ENCODE measurements at regions not wholly inside any gene's neighbourhood (a gene's known extent, or its start where the extent isn't known, plus 50 kb on each side); places are given as distances from the start of the nearest gene placed in this dataset.

DNA sequence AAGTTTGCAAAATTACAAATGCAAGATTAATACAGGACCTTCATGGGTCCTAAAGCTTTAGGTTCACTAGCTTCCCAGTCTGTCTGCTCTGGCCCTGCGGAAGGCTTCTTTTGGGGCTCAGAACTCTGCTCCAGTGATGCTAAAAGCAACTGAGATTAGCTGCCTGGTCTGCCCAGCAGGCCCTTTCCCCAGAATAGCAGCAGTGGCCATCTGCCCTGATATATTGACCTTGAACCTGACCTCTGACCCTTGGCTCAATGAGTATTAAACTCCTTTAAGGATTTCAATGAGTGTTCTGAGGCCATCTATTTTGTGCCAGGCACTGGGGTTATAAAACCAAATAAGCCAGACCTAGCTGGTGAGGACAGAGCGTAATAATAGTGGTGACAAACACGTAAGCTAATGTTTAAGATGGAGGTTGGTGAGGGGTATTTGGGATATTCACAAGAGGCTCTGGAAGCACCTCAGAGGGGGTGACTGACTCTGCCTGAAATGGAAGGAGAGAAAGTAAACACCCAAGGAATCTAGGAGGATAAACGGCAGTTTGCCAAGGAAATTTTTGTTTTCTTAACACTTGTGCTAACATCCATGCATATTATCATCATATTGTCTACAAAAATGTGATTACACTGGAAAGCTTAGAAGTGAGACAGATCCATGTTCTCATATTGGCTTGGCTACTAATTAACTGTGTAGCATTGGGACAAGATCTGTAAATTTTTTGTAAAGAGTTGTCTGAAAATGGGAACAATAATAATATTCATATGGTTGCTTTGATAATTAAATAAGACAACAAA is 50.4 kb upstream of the LCLAT1 start:
- H3K4me1 ChIP-seq (ENCODE audit: control insufficient read depth, insufficient read depth, low read length), result no peaks in the 10 kb centered on the region
- TF ChIP-seq, protein P1, sequence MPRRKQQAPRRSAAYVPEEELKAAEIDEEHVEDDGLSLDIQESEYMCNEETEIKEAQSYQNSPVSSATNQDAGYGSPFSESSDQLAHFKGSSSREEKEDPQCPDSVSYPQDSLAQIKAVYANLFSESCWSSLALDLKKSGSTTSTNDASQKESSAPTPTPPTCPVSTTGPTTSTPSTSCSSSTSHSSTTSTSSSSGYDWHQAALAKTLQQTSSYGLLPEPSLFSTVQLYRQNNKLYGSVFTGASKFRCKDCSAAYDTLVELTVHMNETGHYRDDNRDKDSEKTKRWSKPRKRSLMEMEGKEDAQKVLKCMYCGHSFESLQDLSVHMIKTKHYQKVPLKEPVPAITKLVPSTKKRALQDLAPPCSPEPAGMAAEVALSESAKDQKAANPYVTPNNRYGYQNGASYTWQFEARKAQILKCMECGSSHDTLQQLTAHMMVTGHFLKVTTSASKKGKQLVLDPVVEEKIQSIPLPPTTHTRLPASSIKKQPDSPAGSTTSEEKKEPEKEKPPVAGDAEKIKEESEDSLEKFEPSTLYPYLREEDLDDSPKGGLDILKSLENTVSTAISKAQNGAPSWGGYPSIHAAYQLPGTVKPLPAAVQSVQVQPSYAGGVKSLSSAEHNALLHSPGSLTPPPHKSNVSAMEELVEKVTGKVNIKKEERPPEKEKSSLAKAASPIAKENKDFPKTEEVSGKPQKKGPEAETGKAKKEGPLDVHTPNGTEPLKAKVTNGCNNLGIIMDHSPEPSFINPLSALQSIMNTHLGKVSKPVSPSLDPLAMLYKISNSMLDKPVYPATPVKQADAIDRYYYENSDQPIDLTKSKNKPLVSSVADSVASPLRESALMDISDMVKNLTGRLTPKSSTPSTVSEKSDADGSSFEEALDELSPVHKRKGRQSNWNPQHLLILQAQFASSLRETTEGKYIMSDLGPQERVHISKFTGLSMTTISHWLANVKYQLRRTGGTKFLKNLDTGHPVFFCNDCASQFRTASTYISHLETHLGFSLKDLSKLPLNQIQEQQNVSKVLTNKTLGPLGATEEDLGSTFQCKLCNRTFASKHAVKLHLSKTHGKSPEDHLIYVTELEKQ (tag by site-specific recombination; IDR thresholded peaks at IDR 0.05; ENCODE audit: borderline replicate concordance), result no peak
- TF ChIP-seq, protein P2, sequence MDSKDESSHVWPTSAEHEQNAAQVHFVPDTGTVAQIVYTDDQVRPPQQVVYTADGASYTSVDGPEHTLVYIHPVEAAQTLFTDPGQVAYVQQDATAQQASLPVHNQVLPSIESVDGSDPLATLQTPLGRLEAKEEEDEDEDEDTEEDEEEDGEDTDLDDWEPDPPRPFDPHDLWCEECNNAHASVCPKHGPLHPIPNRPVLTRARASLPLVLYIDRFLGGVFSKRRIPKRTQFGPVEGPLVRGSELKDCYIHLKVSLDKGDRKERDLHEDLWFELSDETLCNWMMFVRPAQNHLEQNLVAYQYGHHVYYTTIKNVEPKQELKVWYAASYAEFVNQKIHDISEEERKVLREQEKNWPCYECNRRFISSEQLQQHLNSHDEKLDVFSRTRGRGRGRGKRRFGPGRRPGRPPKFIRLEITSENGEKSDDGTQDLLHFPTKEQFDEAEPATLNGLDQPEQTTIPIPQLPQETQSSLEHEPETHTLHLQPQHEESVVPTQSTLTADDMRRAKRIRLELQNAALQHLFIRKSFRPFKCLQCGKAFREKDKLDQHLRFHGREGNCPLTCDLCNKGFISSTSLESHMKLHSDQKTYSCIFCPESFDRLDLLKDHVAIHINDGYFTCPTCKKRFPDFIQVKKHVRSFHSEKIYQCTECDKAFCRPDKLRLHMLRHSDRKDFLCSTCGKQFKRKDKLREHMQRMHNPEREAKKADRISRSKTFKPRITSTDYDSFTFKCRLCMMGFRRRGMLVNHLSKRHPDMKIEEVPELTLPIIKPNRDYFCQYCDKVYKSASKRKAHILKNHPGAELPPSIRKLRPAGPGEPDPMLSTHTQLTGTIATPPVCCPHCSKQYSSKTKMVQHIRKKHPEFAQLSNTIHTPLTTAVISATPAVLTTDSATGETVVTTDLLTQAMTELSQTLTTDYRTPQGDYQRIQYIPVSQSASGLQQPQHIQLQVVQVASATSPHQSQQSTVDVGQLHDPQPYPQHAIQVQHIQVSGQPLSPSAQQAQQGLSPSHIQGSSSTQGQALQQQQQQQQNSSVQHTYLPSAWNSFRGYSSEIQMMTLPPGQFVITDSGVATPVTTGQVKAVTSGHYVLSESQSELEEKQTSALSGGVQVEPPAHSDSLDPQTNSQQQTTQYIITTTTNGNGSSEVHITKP (tag by site-specific recombination; IDR thresholded peaks at IDR 0.05), result no peak
- TF ChIP-seq ZNF658 (tag by site-specific recombination; IDR thresholded peaks at IDR 0.05) (no peak), ZNF169 (tag by site-specific recombination; IDR thresholded peaks at IDR 0.05) (no peak), ZNF510 (tag by site-specific recombination; IDR thresholded peaks at IDR 0.05; ENCODE audit: insufficient replicate concordance) (no peak), ZBTB21 (tag by site-specific recombination; IDR thresholded peaks at IDR 0.05) (no peak), ZNF670 (tag by site-specific recombination; IDR thresholded peaks at IDR 0.05; ENCODE audit: low read depth) (no peak), ZNF114 (tag by site-specific recombination; IDR thresholded peaks at IDR 0.05) (no peak), ZNF560 (tag by site-specific recombination; IDR thresholded peaks at IDR 0.05; ENCODE audit: borderline replicate concordance) (no peak)
- TF ChIP-seq, protein P3, sequence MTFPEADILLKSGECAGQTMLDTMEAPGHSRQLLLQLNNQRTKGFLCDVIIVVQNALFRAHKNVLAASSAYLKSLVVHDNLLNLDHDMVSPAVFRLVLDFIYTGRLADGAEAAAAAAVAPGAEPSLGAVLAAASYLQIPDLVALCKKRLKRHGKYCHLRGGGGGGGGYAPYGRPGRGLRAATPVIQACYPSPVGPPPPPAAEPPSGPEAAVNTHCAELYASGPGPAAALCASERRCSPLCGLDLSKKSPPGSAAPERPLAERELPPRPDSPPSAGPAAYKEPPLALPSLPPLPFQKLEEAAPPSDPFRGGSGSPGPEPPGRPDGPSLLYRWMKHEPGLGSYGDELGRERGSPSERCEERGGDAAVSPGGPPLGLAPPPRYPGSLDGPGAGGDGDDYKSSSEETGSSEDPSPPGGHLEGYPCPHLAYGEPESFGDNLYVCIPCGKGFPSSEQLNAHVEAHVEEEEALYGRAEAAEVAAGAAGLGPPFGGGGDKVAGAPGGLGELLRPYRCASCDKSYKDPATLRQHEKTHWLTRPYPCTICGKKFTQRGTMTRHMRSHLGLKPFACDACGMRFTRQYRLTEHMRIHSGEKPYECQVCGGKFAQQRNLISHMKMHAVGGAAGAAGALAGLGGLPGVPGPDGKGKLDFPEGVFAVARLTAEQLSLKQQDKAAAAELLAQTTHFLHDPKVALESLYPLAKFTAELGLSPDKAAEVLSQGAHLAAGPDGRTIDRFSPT (tag by site-specific recombination; IDR thresholded peaks at IDR 0.05), result no peak
- TF ChIP-seq, protein P4, sequence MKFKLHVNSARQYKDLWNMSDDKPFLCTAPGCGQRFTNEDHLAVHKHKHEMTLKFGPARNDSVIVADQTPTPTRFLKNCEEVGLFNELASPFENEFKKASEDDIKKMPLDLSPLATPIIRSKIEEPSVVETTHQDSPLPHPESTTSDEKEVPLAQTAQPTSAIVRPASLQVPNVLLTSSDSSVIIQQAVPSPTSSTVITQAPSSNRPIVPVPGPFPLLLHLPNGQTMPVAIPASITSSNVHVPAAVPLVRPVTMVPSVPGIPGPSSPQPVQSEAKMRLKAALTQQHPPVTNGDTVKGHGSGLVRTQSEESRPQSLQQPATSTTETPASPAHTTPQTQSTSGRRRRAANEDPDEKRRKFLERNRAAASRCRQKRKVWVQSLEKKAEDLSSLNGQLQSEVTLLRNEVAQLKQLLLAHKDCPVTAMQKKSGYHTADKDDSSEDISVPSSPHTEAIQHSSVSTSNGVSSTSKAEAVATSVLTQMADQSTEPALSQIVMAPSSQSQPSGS (tag by site-specific recombination; IDR thresholded peaks at IDR 0.05; ENCODE audit: low read depth), result no peak
- POLR2A ChIA-PET, result no interaction called here
- CTCF ChIA-PET, result interaction anchor here (0.9 to 1.0 kb wide), 2 partner anchors 23 to 189 kb away, joined by 3 read pairs; no protein-coding TSS in a partner anchor
- no peak overlapping the region for H3K27ac ChIP-seq (ENCODE audit: extremely low read depth, low read depth, low read length)
- H3K36me3 ChIP-seq (ENCODE audit: control insufficient read depth in 2 of 2, insufficient read depth in 1 of 2, low read length in 2 of 2), result no peaks in the 10 kb centered on the region
- H3K4me3 ChIP-seq (ENCODE audit: low read depth, low read length), result no peak overlapping the region
- no peaks in the 10 kb centered on the region for H3K9me3 ChIP-seq (ENCODE audit: control insufficient read depth, insufficient read depth, low read depth, low read length)

Measured in HEK293 (cell line).